ENCODE measurements at regions not wholly inside any gene's neighbourhood (a gene's known extent, or its start where the extent isn't known, plus 50 kb on each side); places are given as distances from the start of the nearest gene placed in this dataset.

DNA sequence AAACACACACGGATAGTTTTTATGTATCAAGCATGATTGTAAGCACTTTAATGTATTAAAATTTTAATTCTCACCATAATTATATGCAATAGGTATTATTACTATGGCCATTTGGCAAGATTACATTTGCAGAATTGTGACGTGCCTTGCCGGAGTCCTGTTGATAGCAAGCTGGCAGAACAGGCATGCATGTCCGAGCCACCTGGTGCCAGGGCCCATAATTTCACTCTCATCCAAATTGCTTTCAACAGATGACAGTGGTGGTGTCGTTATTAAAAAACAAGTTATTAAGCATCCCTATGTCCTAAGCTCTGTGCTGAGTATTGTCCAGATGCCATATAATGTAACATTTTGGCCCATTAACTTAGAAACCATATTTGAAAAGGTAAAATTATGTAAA is 374.3 kb downstream of the FOXO1 start:
- Histone ChIP-seq H3K4me2 (ENCODE audit: low read depth, low read length, poor library complexity, severe bottlenecking) (no peak overlapping the region), H3K9me3 (ENCODE audit: insufficient read depth, low read length) (peaks cover 9% of the 10 kb centered on the region; the same call in 1 of the 2 replicates), H3K9ac (ENCODE audit: low read length) (no peak overlapping the region), H2AFZ (ENCODE audit: low read depth, low read length, severe bottlenecking) (no peak overlapping the region), H3K4me3 (ENCODE audit: insufficient read depth, low read length, poor library complexity, severe bottlenecking) (no peak overlapping the region), H3F3A (ENCODE audit: insufficient read depth) (no peaks in the 10 kb centered on the region), H4K20me1 (ENCODE audit: low read depth, low read length) (no peaks in the 10 kb centered on the region), H3K27me3 (ENCODE audit: low read length) (no peaks in the 10 kb centered on the region), H3K36me3 (ENCODE audit: low read length) (no peaks in the 10 kb centered on the region), H3K27ac (ENCODE audit: low read depth, low read length) (no peak overlapping the region), H3K79me2 (ENCODE audit: insufficient read depth, low read length) (no peaks in the 10 kb centered on the region), H3K9me2 (replicated peaks; ENCODE audit: insufficient read depth, low read length) (no peaks in the 10 kb centered on the region)
- no peak for TF ChIP-seq EZH2phosphoT487 (conservative IDR thresholded peaks at IDR 0.05; ENCODE audit: low read length)
- TF ChIP-seq, protein P1, sequence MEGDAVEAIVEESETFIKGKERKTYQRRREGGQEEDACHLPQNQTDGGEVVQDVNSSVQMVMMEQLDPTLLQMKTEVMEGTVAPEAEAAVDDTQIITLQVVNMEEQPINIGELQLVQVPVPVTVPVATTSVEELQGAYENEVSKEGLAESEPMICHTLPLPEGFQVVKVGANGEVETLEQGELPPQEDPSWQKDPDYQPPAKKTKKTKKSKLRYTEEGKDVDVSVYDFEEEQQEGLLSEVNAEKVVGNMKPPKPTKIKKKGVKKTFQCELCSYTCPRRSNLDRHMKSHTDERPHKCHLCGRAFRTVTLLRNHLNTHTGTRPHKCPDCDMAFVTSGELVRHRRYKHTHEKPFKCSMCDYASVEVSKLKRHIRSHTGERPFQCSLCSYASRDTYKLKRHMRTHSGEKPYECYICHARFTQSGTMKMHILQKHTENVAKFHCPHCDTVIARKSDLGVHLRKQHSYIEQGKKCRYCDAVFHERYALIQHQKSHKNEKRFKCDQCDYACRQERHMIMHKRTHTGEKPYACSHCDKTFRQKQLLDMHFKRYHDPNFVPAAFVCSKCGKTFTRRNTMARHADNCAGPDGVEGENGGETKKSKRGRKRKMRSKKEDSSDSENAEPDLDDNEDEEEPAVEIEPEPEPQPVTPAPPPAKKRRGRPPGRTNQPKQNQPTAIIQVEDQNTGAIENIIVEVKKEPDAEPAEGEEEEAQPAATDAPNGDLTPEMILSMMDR (IDR thresholded peaks at IDR 0.05; ENCODE audit: insufficient read depth, low read length, poor library complexity, severe bottlenecking): no peak

DNA sequence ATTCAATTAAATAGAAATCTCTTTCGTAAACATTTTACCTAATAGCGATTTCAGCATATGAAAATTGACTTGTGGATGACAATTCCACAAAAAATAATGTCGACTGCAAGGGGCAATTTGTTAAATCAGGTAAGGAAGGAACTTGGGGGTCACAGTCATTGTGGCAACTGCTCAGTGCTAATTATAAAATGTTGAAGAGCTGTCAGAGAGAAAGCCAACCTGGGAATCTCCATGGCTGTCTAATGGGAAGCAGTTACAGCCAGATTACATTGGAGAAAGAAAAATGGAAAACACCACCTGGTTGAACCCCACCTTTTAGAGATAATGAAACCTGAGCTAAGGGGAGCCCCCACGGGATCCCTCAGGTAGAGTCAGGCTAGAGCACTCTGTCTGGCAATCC is 373.9 kb downstream of the FOXO1 start:
- no peaks in the 10 kb centered on the region for H4K20me1 ChIP-seq (ENCODE audit: low read depth, low read length)
- H3K9me2 ChIP-seq (replicated peaks; ENCODE audit: insufficient read depth, low read length): no peaks in the 10 kb centered on the region
- TF ChIP-seq, protein P1 (IDR thresholded peaks at IDR 0.05; ENCODE audit: insufficient read depth, low read length, poor library complexity, severe bottlenecking): no peak
- no peak for TF ChIP-seq EZH2phosphoT487 (conservative IDR thresholded peaks at IDR 0.05; ENCODE audit: low read length)
- H2AFZ ChIP-seq (ENCODE audit: low read depth, low read length, severe bottlenecking): no peak overlapping the region
- H3F3A ChIP-seq (ENCODE audit: insufficient read depth): no peaks in the 10 kb centered on the region
- no peak overlapping the region for H3K27ac ChIP-seq (ENCODE audit: low read depth, low read length)
- H3K36me3 ChIP-seq (ENCODE audit: low read length): no peaks in the 10 kb centered on the region
- no peak overlapping the region for H3K4me2 ChIP-seq (ENCODE audit: low read depth, low read length, poor library complexity, severe bottlenecking)
- no peaks in the 10 kb centered on the region for H3K79me2 ChIP-seq (ENCODE audit: insufficient read depth, low read length)
- no peak overlapping the region for H3K4me3 ChIP-seq (ENCODE audit: insufficient read depth, low read length, poor library complexity, severe bottlenecking)
- H3K9me3 ChIP-seq (ENCODE audit: insufficient read depth, low read length): peaks cover 9% of the 10 kb centered on the region; the same call in 1 of the 2 replicates
- H3K27me3 ChIP-seq (ENCODE audit: low read length): no peaks in the 10 kb centered on the region
- H3K9ac ChIP-seq (ENCODE audit: low read length): no peak overlapping the region

DNA sequence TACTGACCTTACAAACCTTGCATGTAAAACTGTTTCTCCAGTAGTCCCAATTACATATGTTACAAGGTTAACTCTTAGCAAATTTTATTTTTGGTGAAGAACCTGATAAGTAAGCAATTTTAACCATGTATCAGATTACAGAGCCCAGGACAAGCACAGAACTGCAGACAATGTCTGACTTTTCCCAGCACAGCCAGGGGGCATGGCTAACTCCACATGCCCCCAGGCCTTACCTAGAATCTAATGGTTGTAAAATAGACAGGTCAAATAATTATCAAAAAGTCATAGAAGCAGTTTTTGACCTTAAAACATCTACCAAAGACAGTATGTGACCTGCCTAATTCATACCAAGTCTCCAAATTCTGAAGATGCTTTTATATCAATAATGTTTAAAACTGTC is 364.1 kb downstream of the FOXO1 start:
- Histone ChIP-seq H3K9me2 (replicated peaks; ENCODE audit: insufficient read depth, low read length) (no peaks in the 10 kb centered on the region), H3F3A (ENCODE audit: insufficient read depth) (no peaks in the 10 kb centered on the region), H3K9ac (ENCODE audit: low read length) (no peak overlapping the region), H3K4me3 (ENCODE audit: insufficient read depth, low read length, poor library complexity, severe bottlenecking) (no peak overlapping the region), H3K9me3 (ENCODE audit: insufficient read depth, low read length) (peaks cover 22% of the 10 kb centered on the region; the same call in 1 of the 2 replicates), H3K27ac (ENCODE audit: low read depth, low read length) (no peak overlapping the region), H3K36me3 (ENCODE audit: low read length) (peaks cover 3% of the 10 kb centered on the region; the same call in 1 of the 2 replicates), H3K4me2 (ENCODE audit: low read depth, low read length, poor library complexity, severe bottlenecking) (no peak overlapping the region), H3K79me2 (ENCODE audit: insufficient read depth, low read length) (no peaks in the 10 kb centered on the region), H2AFZ (ENCODE audit: low read depth, low read length, severe bottlenecking) (no peak overlapping the region), H4K20me1 (ENCODE audit: low read depth, low read length) (no peaks in the 10 kb centered on the region), H3K27me3 (ENCODE audit: low read length) (no peaks in the 10 kb centered on the region)
- TF ChIP-seq, protein P1 (IDR thresholded peaks at IDR 0.05; ENCODE audit: insufficient read depth, low read length, poor library complexity, severe bottlenecking): no peak
- no peak for TF ChIP-seq EZH2phosphoT487 (conservative IDR thresholded peaks at IDR 0.05; ENCODE audit: low read length)

Data from SU-DHL-6 (cell line).